HG03108 (cell line): ENCODE measurements at regions not wholly inside any gene's neighbourhood (a gene's known extent, or its start where the extent isn't known, plus 50 kb on each side); places are given as distances from the start of the nearest gene placed in this dataset.

ENCODE experiments used
- ATAC-seq: cut with Tn5 transposase; IDR thresholded peaks from one replicate; pipeline ENCODE4 v1.9.1; 2021; ENCODE audit warnings: moderate library complexity; ENCODE audit not compliant: unreplicated experiment

GRCh38 chr11:110000031-110000502 lies 93.1 kb upstream of the ZC3H12C start:
- ATAC-seq = peak; percentile 97

GRCh38 chr11:110000850-110001249 lies 92.3 kb upstream of the ZC3H12C start:
- no peak for ATAC-seq

GRCh38 chr11:110003426-110003825 lies 89.8 kb upstream of the ZC3H12C start:
- ATAC-seq = no peak

- no peak for ATAC-seq
These were observed 81.6 kb upstream of the ZC3H12C start for GRCh38 chr11:110011595-110011994.

- no peak for ATAC-seq
These were observed 77.5 kb upstream of the ZC3H12C start for GRCh38 chr11:110015695-110016094.

- no peak for ATAC-seq
These were observed 73.5 kb upstream of the ZC3H12C start for GRCh38 chr11:110019675-110020074.

GRCh38 chr11:110022548-110022947 lies 70.6 kb upstream of the ZC3H12C start:
- ATAC-seq = no peak

GRCh38 chr11:110023711-110024110 lies 69.5 kb upstream of the ZC3H12C start:
- no peak for ATAC-seq

GRCh38 chr11:110026858-110027626 lies 66.2 kb upstream of the ZC3H12C start:
- ATAC-seq = peak; percentile 84

- peak; percentile 37 for ATAC-seq
These were observed 65.4 kb upstream of the ZC3H12C start for GRCh38 chr11:110027627-110028371.

- ATAC-seq = no peak
These were observed 64.3 kb upstream of the ZC3H12C start for GRCh38 chr11:110028921-110029320.

- ATAC-seq = no peak
These were observed 63.5 kb upstream of the ZC3H12C start for GRCh38 chr11:110029714-110030113.

GRCh38 chr11:110031171-110031570 lies 62.0 kb upstream of the ZC3H12C start:
- ATAC-seq = no peak

GRCh38 chr11:110032259-110032658 lies 60.9 kb upstream of the ZC3H12C start:
- ATAC-seq = no peak

GRCh38 chr11:110032957-110033570 lies 60.1 kb upstream of the ZC3H12C start:
- no peak for ATAC-seq

GRCh38 chr11:110034806-110035205 lies 58.4 kb upstream of the ZC3H12C start:
- ATAC-seq = no peak

- ATAC-seq = no peak
These were observed 57.8 kb upstream of the ZC3H12C start for GRCh38 chr11:110035357-110035756.

GRCh38 chr11:110038201-110038600 lies 55.0 kb upstream of the ZC3H12C start:
- ATAC-seq = no peak
